Breast epithelium (tissue), 3 donors: ENCODE measurements at regions not wholly inside any gene's neighbourhood (a gene's known extent, or its start where the extent isn't known, plus 50 kb on each side); places are given as distances from the start of the nearest gene placed in this dataset.

Experiments used
- CTCF ChIP-seq, 3 donors: fragments of 450-650 bp; IDR thresholded peaks; one replicate each; pipeline ENCODE4 v1.5.1; 2016 to 2017; ENCODE audit warnings: antibody characterized with exemption in 3 of 3, mild to moderate bottlenecking in 3 of 3, moderate library complexity in 3 of 3
- POLR2A ChIP-seq: fragments of 450-650 bp; IDR thresholded peaks from one replicate; pipeline ENCODE4 v1.6.1; 2016; ENCODE audit warnings: antibody characterized with exemption, mild to moderate bottlenecking, moderate library complexity
- POLR2AphosphoS5 ChIP-seq, 3 donors: sonication (generic); formaldehyde crosslinking; IDR thresholded peaks; one replicate each; pipeline ENCODE4 v1.6.1; 2017; ENCODE audit warnings: antibody characterized with exemption in 3 of 3

- TF ChIP-seq CTCF (IDR thresholded peaks at IDR 0.05) (no peak), POLR2A (no peak), POLR2AphosphoS5 (IDR thresholded peaks at IDR 0.05) (no peak)
These were observed 54.9 kb upstream of the RFC3 start for GRCh38 chr13:33763021-33763420.
